H1 (cell line): ENCODE measurements at regions not wholly inside any gene's neighbourhood (a gene's known extent, or its start where the extent isn't known, plus 50 kb on each side); places are given as distances from the start of the nearest gene placed in this dataset.
"Not testable (repeated sequence)": the region's sequence is repeated elsewhere in the genome, so short reads cannot be mapped to it uniquely, and the experiment has no call there.

ENCODE experiments used
- CTCF ChIA-PET: fragments of 300-600 bp; sonication (Branson Sonifier 250); formaldehyde crosslinking; loops from one replicate; lab custom pipeline; 2021; ENCODE audit not compliant: partially characterized antibody; lab: Charles Lee
- POLR2A ChIA-PET: fragments of 300-600 bp; sonication (Branson Sonifier 250); formaldehyde crosslinking; loops from one replicate; lab custom pipeline; 2021; ENCODE audit warnings: inconsistent platforms; ENCODE audit not compliant: partially characterized antibody; lab: Charles Lee
- DNase-seq, 2 experiments: peaks; one replicate each; pipeline versions ENCODE4 v3.0.0 to v3.0.0-alpha.2; 2010 to 2022; ENCODE audit warnings: low spot score in 2 of 2, low read depth in 1 of 2, mixed read lengths in 1 of 2
- FAIRE-seq: peaks from 2 replicates; lab custom pipeline; 2011; peaks lifted over from hg19 to GRCh38; lab: Jason Lieb, UNC
- H2AFZ ChIP-seq: 2 replicates; pipeline ENCODE4 v1.8.1; 2012; ENCODE audit warnings: low read length, inconsistent platforms
- H2AK5ac ChIP-seq: 2 replicates; pipeline ENCODE4 v1.6.1; 2013; ENCODE audit warnings: low read depth, low read length
- H2BK120ac ChIP-seq: replicated peaks from 2 replicates; pipeline ENCODE3; 2013; ENCODE audit warnings: low read depth, low read length, inconsistent platforms
- H2BK12ac ChIP-seq: 2 replicates; pipeline ENCODE4 v1.6.1; 2013; ENCODE audit warnings: low read depth, low read length
- H2BK15ac ChIP-seq: 2 replicates; pipeline ENCODE4 v1.6.1; 2013; ENCODE audit warnings: low read length
- H2BK20ac ChIP-seq: 2 replicates; pipeline ENCODE4 v1.6.1; 2013; ENCODE audit warnings: low read length
- H2BK5ac ChIP-seq: 2 replicates; pipeline ENCODE4 v1.6.1; 2013; ENCODE audit warnings: low read depth, low read length
- H3K14ac ChIP-seq: 2 replicates; pipeline ENCODE4 v1.6.1; 2013; ENCODE audit warnings: inconsistent platforms; ENCODE audit not compliant: insufficient read length
- H3K18ac ChIP-seq: 2 replicates; pipeline ENCODE4 v1.6.1; 2013; ENCODE audit warnings: low read length; ENCODE audit errors: extremely low read depth
- H3K23ac ChIP-seq: 2 replicates; pipeline ENCODE4 v1.6.1; 2013; ENCODE audit warnings: inconsistent platforms; ENCODE audit not compliant: insufficient read length
- H3K23me2 ChIP-seq: 2 replicates; pipeline ENCODE4 v1.6.1; 2013; ENCODE audit warnings: low read depth, low read length
- H3K27ac ChIP-seq: 2 replicates; pipeline ENCODE4 v1.6.1; 2011; ENCODE audit warnings: low read depth, low read length, inconsistent platforms
- H3K27me3 ChIP-seq, 4 experiments: replicated peaks in 1 of 4; 1 replicate in 1 of 4; 2 replicates in 3 of 4; pipeline versions ENCODE4 v1.6.1 to v1.8.1; 2011 to 2013; ENCODE audit warnings: low read length in 3 of 4, mild to moderate bottlenecking in 3 of 4, inconsistent platforms in 2 of 4, mixed read lengths in 2 of 4, moderate library complexity in 1 of 4; ENCODE audit not compliant: control insufficient read depth in 3 of 4, insufficient read depth in 3 of 4; ENCODE audit errors: extremely low read depth in 1 of 4
- H3K36me3 ChIP-seq, 4 experiments: 2 replicates each; pipeline versions ENCODE4 v1.6.1 to v1.8.1; 2011 to 2013; ENCODE audit warnings: mild to moderate bottlenecking in 4 of 4, low read length in 3 of 4, moderate library complexity in 2 of 4, control low read depth in 1 of 4, inconsistent platforms in 1 of 4; ENCODE audit not compliant: insufficient read depth in 4 of 4, control insufficient read depth in 2 of 4
- H3K4ac ChIP-seq: replicated peaks from 2 replicates; pipeline ENCODE3; 2013; ENCODE audit warnings: low read length, low read depth, mixed read lengths, inconsistent platforms; ENCODE audit not compliant: insufficient read length
- H3K4me1 ChIP-seq, 4 experiments: replicated peaks in 1 of 4; 1 replicate in 1 of 4; 2 replicates in 3 of 4; pipeline versions ENCODE4 v1.6.1 to v1.8.1; 2011 to 2013; ENCODE audit warnings: low read length in 3 of 4, inconsistent platforms in 2 of 4, mixed read lengths in 1 of 4; ENCODE audit not compliant: insufficient read depth in 4 of 4, control insufficient read depth in 3 of 4
- H3K4me2 ChIP-seq, 2 experiments: 2 replicates each; pipeline versions ENCODE4 v1.6.1 to v1.8.1; 2011 to 2013; ENCODE audit warnings: low read depth in 2 of 2, low read length in 2 of 2, control low read depth in 1 of 2, inconsistent platforms in 1 of 2, mild to moderate bottlenecking in 1 of 2; ENCODE audit not compliant: insufficient read depth in 1 of 2
- H3K4me3 ChIP-seq, 4 experiments: fragments of 200-600, 300-600 bp in 1 of 4; sonication (generic), shearing (Covaris generic), sonication (Bioruptor Twin) in 1 of 4; 2 replicates each; pipeline versions ENCODE4 v1.5.1 to v1.8.1; 2011 to 2016; ENCODE audit warnings: low read length in 4 of 4, low read depth in 3 of 4, control low read depth in 2 of 4, inconsistent platforms in 2 of 4, mild to moderate bottlenecking in 2 of 4, mixed read lengths in 1 of 4, moderate library complexity in 1 of 4; ENCODE audit not compliant: insufficient read depth in 2 of 4; ENCODE audit errors: extremely low read depth in 1 of 4
- H3K56ac ChIP-seq: replicated peaks from 2 replicates; pipeline ENCODE3; 2013; ENCODE audit warnings: low read depth, mild to moderate bottlenecking, mixed read lengths, low read length, inconsistent platforms; ENCODE audit not compliant: insufficient read length
- H3K79me1 ChIP-seq: 2 replicates; pipeline ENCODE4 v1.6.1; 2013; ENCODE audit warnings: low read depth, low read length, control low read depth
- H3K79me2 ChIP-seq, 2 experiments: 2 replicates each; pipeline versions ENCODE4 v1.6.1 to v1.8.1; 2012 to 2013; ENCODE audit warnings: low read length in 2 of 2, mild to moderate bottlenecking in 2 of 2, inconsistent platforms in 1 of 2; ENCODE audit not compliant: insufficient read depth in 2 of 2, control insufficient read depth in 1 of 2
- H3K9ac ChIP-seq, 4 experiments: replicated peaks in 1 of 4; 1 replicate in 1 of 4; 2 replicates in 3 of 4; pipeline versions ENCODE4 v1.6.1 to v1.8.1; 2011 to 2013; ENCODE audit warnings: low read depth in 3 of 4, low read length in 3 of 4, control low read depth in 2 of 4, mild to moderate bottlenecking in 2 of 4, moderate library complexity in 2 of 4, inconsistent platforms in 1 of 4; ENCODE audit errors: extremely low read depth in 1 of 4
- H3K9me3 ChIP-seq, 2 experiments: 2 replicates each; pipeline versions ENCODE4 v1.6.1 to v1.8.1; 2012 to 2013; ENCODE audit warnings: mild to moderate bottlenecking in 2 of 2, moderate library complexity in 2 of 2, control low read depth in 1 of 2, inconsistent platforms in 1 of 2, low read depth in 1 of 2, low read length in 1 of 2, mixed read lengths in 1 of 2; ENCODE audit not compliant: insufficient read depth in 2 of 2
- H4K20me1 ChIP-seq, 2 experiments: replicated peaks in 1 of 2; 2 replicates each; pipeline versions ENCODE3 to v1.8.1; 2011 to 2013; ENCODE audit warnings: inconsistent platforms in 2 of 2, low read length in 2 of 2, mild to moderate bottlenecking in 1 of 2; ENCODE audit not compliant: insufficient read depth in 2 of 2, control insufficient read depth in 1 of 2
- H4K5ac ChIP-seq: 2 replicates; pipeline ENCODE4 v1.6.1; 2013; ENCODE audit warnings: low read length, low read depth, mixed read lengths, inconsistent platforms; ENCODE audit not compliant: insufficient read length
- H4K8ac ChIP-seq: 2 replicates; pipeline ENCODE4 v1.8.0; 2013; ENCODE audit warnings: mild to moderate bottlenecking, moderate library complexity, low read length, inconsistent platforms; ENCODE audit not compliant: insufficient read depth; ENCODE audit errors: extremely low read depth
- H4K91ac ChIP-seq: replicated peaks from 2 replicates; pipeline ENCODE3; 2013; ENCODE audit warnings: low read length, mixed read lengths, inconsistent platforms; ENCODE audit not compliant: insufficient read length
- WGBS, 2 experiments: shearing (Covaris generic) in 1 of 2; methylation state at CpG; one replicate each; pipeline versions ENCODE4 v1.1.6 to v1.1.7; 2013 to 2015; ENCODE audit warnings: low lambda C conversion rate in 2 of 2, mixed read lengths in 2 of 2, inconsistent platforms in 1 of 2, low coverage in 1 of 2, missing lambda C conversion rate in 1 of 2; ENCODE audit not compliant: insufficient replicate concordance in 2 of 2, insufficient coverage in 1 of 2, insufficient read length in 1 of 2; ENCODE audit errors: extremely low coverage in 1 of 2, missing lambda C conversion rate in 1 of 2; 5-methylcytosine and 5-hydroxymethylcytosine counted together

GRCh38 chr16:29164442-29165089 is 179.7 kb downstream of the LAT start:
- H2BK15ac ChIP-seq, H4K20me1 ChIP-seq, H3K36me3 ChIP-seq, H2BK20ac ChIP-seq, H4K5ac ChIP-seq, H3K9ac ChIP-seq, H3K56ac ChIP-seq, H3K4me3 ChIP-seq, H3K18ac ChIP-seq, H3K23me2 ChIP-seq, DNase-seq, H3K4me2 ChIP-seq, H3K9me3 ChIP-seq, H3K27me3 ChIP-seq, H2AFZ ChIP-seq, H3K4me1 ChIP-seq, FAIRE-seq, CTCF ChIA-PET, H3K79me2 ChIP-seq, H4K91ac ChIP-seq, POLR2A ChIA-PET, H3K27ac ChIP-seq, H2BK12ac ChIP-seq, H4K8ac ChIP-seq, H2BK5ac ChIP-seq, H3K14ac ChIP-seq, H3K23ac ChIP-seq, H3K4ac ChIP-seq, H2BK120ac ChIP-seq, H3K79me1 ChIP-seq, H2AK5ac ChIP-seq: not testable (repeated sequence)
- 85% methylated on average over 7 of the region's 8 CpGs; no CpG with 5 or more reads in 1 of the 2 experiments for WGBS, 2 experiments

GRCh38 chr16:29160171-29160570 is 175.3 kb downstream of the LAT start:
- H2BK15ac ChIP-seq, H3K9me3 ChIP-seq, H2AFZ ChIP-seq, H3K4ac ChIP-seq, H3K23ac ChIP-seq, H3K9ac ChIP-seq, H3K56ac ChIP-seq, H3K36me3 ChIP-seq, H2BK12ac ChIP-seq, H3K23me2 ChIP-seq, H3K4me3 ChIP-seq, H3K4me2 ChIP-seq, H2BK120ac ChIP-seq, H4K91ac ChIP-seq, H4K5ac ChIP-seq, H3K27ac ChIP-seq, FAIRE-seq, H4K8ac ChIP-seq, H3K18ac ChIP-seq, DNase-seq, H2BK5ac ChIP-seq, H2AK5ac ChIP-seq, H3K79me1 ChIP-seq, H3K14ac ChIP-seq, H2BK20ac ChIP-seq, POLR2A ChIA-PET, H3K79me2 ChIP-seq, H3K27me3 ChIP-seq, H4K20me1 ChIP-seq: not testable (repeated sequence)
- CTCF ChIA-PET: interaction anchor here (0.6 kb wide), 1 partner anchor 1895 kb away, joined by 3 read pairs; no protein-coding TSS in a partner anchor
- H3K4me1 ChIP-seq: peaks cover 2 to 10% (median 6%) of the 10 kb centered on the region in 4 experiments; a peak in 5 of 7 replicates
- WGBS, 2 experiments: 99% methylated on average over 25 of the region's 25 CpGs; no CpG with 5 or more reads in 1 of the 2 experiments
